ENCODE measurements at regions not wholly inside any gene's neighbourhood (a gene's known extent, or its start where the extent isn't known, plus 50 kb on each side); places are given as distances from the start of the nearest gene placed in this dataset.

DNA sequence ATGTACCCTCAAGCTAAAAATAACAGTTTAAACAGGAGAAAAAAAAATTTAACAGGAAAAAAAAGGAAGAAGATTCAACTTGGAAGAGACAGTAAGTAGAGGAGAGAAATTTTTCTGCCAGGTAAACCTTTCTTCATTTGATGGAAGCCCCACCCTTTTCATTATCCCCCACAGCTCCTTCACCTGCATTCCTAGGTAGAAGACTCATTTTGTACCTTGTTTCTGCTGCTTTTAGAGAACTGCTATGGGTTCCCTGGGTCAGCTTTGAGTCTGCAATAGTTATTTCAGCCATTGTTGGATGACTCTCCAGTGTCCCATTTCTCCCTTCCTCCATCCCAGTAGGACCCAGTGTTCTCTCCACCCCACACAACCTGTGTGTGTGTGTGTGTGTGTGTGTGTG is 74.1 kb upstream of the CPEB4 start:
- Histone ChIP-seq H3K4me1 (ENCODE audit: control insufficient read depth in 2 of 2, insufficient read depth in 2 of 2, low read length in 1 of 2) (peaks cover 0 to 9% of the 10 kb centered on the region in 2 donors), H3K9me3 (ENCODE audit: control insufficient read depth in 2 of 2, insufficient read depth in 1 of 2, low read depth in 1 of 2, low read length in 1 of 2) (peaks cover 0 to 9% of the 10 kb centered on the region in 2 donors), H3K4me3 (ENCODE audit: low read depth in 1 of 2, low read length in 2 of 2) (no peak overlapping the region)

DNA sequence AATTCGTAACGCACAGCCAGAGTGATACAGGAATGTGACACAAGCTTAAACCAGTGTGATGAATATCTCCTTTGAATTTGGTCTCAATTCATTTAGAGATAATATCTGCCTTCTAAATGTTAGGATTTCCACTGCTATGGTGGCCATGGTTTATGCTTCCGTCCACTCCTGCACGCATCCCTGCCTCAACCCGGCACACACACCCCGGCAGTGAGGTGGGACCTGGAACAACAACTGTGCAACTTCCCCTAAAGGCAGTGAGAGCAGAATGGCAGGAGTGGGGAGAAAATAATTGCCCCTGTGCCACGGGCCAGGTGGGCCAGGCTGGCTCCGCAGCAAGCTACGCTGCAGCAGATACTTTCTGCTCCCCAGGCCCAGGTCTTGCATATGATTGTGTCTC is 72.6 kb upstream of the CPEB4 start:
- H3K27me3 ChIP-seq (ENCODE audit: control insufficient read depth in 1 of 2, insufficient read depth in 2 of 2, low read length in 2 of 2): no peaks in the 10 kb centered on the region

More for the DNA sequence above, 74.1 kb upstream of the CPEB4 start:
- no peaks in the 10 kb centered on the region for H3K36me3 ChIP-seq (ENCODE audit: control insufficient read depth in 2 of 2, insufficient read depth in 2 of 2, low read length in 1 of 2)
- no peak overlapping the region for H3K27ac ChIP-seq (ENCODE audit: low read depth in 2 of 2, low read length in 1 of 2)
- H3K27me3 ChIP-seq (ENCODE audit: control insufficient read depth in 1 of 2, insufficient read depth in 2 of 2, low read length in 2 of 2): no peaks in the 10 kb centered on the region

DNA sequence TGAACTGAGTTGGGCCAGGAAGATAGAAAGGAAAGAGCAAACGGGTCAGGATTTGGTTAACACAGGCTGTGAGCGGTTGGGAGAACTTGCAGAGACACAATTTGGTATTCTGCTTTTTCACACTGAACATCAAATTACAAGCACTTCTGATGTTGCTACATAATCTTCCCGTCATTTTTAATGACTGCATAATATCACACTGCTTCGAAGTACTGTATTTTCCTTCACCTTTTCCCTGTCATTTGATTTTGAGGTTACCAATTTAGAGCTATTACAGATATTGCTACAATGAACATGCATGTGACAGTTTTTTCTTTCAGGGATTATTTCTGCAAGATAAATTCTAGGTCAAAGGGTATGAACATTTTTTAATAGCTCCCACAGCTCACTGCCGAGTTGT is 71.4 kb upstream of the CPEB4 start:
- 58 to 70% methylated on average over 5 of the region's 5 CpGs for WGBS, 2 donors
- no peaks in the 10 kb centered on the region for H3K27me3 ChIP-seq (ENCODE audit: control insufficient read depth in 1 of 2, insufficient read depth in 2 of 2, low read length in 2 of 2)
- no peaks in the 10 kb centered on the region for H3K36me3 ChIP-seq (ENCODE audit: control insufficient read depth in 2 of 2, insufficient read depth in 2 of 2, low read length in 1 of 2)
- peak overlapping the region in 1 of 2 donors; percentile 56 for H3K27ac ChIP-seq (ENCODE audit: low read depth in 2 of 2, low read length in 1 of 2)
- peaks cover 0 to 9% of the 10 kb centered on the region in 2 donors for H3K4me1 ChIP-seq (ENCODE audit: control insufficient read depth in 2 of 2, insufficient read depth in 2 of 2, low read length in 1 of 2)
- no peaks in the 10 kb centered on the region for H3K9me3 ChIP-seq (ENCODE audit: control insufficient read depth in 2 of 2, insufficient read depth in 1 of 2, low read depth in 1 of 2, low read length in 1 of 2)
- no peak overlapping the region for H3K4me3 ChIP-seq (ENCODE audit: low read depth in 1 of 2, low read length in 2 of 2)

More for the DNA sequence above, 72.6 kb upstream of the CPEB4 start:
- no peak overlapping the region for H3K27ac ChIP-seq (ENCODE audit: low read depth in 2 of 2, low read length in 1 of 2)
- no peak overlapping the region for H3K4me3 ChIP-seq (ENCODE audit: low read depth in 1 of 2, low read length in 2 of 2)
- H3K4me1 ChIP-seq (ENCODE audit: control insufficient read depth in 2 of 2, insufficient read depth in 2 of 2, low read length in 1 of 2): peaks cover 0 to 9% of the 10 kb centered on the region in 2 donors
- WGBS, 2 donors: 91 to 93% methylated on average over 9 of the region's 9 CpGs
- no peaks in the 10 kb centered on the region for H3K36me3 ChIP-seq (ENCODE audit: control insufficient read depth in 2 of 2, insufficient read depth in 2 of 2, low read length in 1 of 2)
- peaks cover 0 to 6% of the 10 kb centered on the region in 2 donors for H3K9me3 ChIP-seq (ENCODE audit: control insufficient read depth in 2 of 2, insufficient read depth in 1 of 2, low read depth in 1 of 2, low read length in 1 of 2)

DNA sequence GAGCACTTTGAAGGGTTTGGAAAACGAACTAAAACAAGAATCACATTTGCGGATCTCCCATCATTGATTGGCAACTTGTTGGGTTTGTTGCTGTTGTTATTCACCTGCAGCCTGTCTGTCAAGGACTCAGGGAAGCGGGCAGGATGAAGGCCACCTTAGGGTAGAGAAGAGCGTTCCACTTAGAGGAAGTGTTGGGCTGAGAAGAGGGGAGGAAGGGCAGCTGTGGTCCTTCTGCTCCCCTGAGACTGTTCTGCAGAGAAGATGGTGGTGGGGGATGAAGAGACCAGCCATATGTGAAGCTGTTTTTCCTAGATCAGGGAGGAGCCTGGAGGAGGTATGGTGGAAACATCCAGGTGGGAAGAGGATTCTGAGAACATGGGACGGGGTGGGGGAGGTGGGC is 70.6 kb upstream of the CPEB4 start:
- no peaks in the 10 kb centered on the region for H3K27me3 ChIP-seq (ENCODE audit: control insufficient read depth in 1 of 2, insufficient read depth in 2 of 2, low read length in 2 of 2)
- 77 to 79% methylated on average over 5 of the region's 5 CpGs for WGBS, 2 donors
- no peak overlapping the region for H3K4me3 ChIP-seq (ENCODE audit: low read depth in 1 of 2, low read length in 2 of 2)
- peak overlapping the region in 1 of 2 donors; percentile 66 for H3K27ac ChIP-seq (ENCODE audit: low read depth in 2 of 2, low read length in 1 of 2)
- no peaks in the 10 kb centered on the region for H3K36me3 ChIP-seq (ENCODE audit: control insufficient read depth in 2 of 2, insufficient read depth in 2 of 2, low read length in 1 of 2)
- H3K4me1 ChIP-seq (ENCODE audit: control insufficient read depth in 2 of 2, insufficient read depth in 2 of 2, low read length in 1 of 2): peaks cover 0 to 9% of the 10 kb centered on the region in 2 donors
- H3K9me3 ChIP-seq (ENCODE audit: control insufficient read depth in 2 of 2, insufficient read depth in 1 of 2, low read depth in 1 of 2, low read length in 1 of 2): no peaks in the 10 kb centered on the region

DNA sequence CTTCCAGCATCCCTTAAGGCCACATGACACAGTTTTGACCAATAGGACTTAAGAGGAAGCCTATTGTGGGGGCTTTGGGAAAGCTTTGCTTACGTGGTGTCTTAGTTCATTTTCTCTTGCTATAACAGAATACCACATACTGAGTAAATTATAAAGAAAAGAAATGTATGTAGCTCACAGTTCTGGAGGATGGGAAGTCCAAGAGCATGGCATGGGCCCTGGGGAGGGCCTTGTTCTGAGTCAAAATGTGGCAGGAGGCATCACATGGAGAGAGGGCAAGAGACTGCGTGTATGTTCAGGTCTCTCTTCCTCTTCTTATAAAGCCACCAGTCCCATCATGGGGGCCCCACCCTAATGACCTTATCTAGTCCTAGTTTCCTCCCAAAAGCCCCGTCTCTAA is 68.6 kb upstream of the CPEB4 start:
- Histone ChIP-seq H3K4me3 (ENCODE audit: low read depth in 1 of 2, low read length in 2 of 2) (no peak overlapping the region), H3K4me1 (ENCODE audit: control insufficient read depth in 2 of 2, insufficient read depth in 2 of 2, low read length in 1 of 2) (peaks cover 0 to 11% of the 10 kb centered on the region in 2 donors), H3K27me3 (ENCODE audit: control insufficient read depth in 1 of 2, insufficient read depth in 2 of 2, low read length in 2 of 2) (no peaks in the 10 kb centered on the region), H3K36me3 (ENCODE audit: control insufficient read depth in 2 of 2, insufficient read depth in 2 of 2, low read length in 1 of 2) (no peaks in the 10 kb centered on the region), H3K9me3 (ENCODE audit: control insufficient read depth in 2 of 2, insufficient read depth in 1 of 2, low read depth in 1 of 2, low read length in 1 of 2) (no peaks in the 10 kb centered on the region), H3K27ac (ENCODE audit: low read depth in 2 of 2, low read length in 1 of 2) (no peak overlapping the region)
- 78 to 92% methylated on average over 3 of the region's 3 CpGs for WGBS, 2 donors

DNA sequence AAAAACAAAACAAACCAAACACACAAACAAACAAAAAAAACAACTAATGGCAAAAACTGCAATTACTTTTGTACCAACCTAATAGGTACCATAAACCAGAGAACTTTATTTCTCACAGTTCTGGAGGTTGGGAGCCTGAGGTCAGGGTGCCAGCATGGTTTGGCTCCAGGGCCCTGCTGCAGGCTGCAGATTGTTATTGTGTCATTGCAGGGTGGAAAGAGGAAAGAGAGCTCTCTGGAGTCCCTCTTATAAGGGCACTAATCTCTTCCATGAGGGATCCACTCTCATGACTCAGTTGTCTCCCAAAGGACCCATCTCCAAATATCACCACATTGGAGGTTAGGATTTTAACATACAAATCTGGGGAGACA is 64.9 kb upstream of the CPEB4 start:
- Histone ChIP-seq H3K9me3 (ENCODE audit: control insufficient read depth in 2 of 2, insufficient read depth in 1 of 2, low read depth in 1 of 2, low read length in 1 of 2) (no peaks in the 10 kb centered on the region), H3K4me3 (ENCODE audit: low read depth in 1 of 2, low read length in 2 of 2) (no peak overlapping the region), H3K27me3 (ENCODE audit: control insufficient read depth in 1 of 2, insufficient read depth in 2 of 2, low read length in 2 of 2) (no peaks in the 10 kb centered on the region), H3K4me1 (ENCODE audit: control insufficient read depth in 2 of 2, insufficient read depth in 2 of 2, low read length in 1 of 2) (peaks cover 0 to 9% of the 10 kb centered on the region in 2 donors), H3K27ac (ENCODE audit: low read depth in 2 of 2, low read length in 1 of 2) (no peak overlapping the region), H3K36me3 (ENCODE audit: control insufficient read depth in 2 of 2, insufficient read depth in 2 of 2, low read length in 1 of 2) (no peaks in the 10 kb centered on the region)

DNA sequence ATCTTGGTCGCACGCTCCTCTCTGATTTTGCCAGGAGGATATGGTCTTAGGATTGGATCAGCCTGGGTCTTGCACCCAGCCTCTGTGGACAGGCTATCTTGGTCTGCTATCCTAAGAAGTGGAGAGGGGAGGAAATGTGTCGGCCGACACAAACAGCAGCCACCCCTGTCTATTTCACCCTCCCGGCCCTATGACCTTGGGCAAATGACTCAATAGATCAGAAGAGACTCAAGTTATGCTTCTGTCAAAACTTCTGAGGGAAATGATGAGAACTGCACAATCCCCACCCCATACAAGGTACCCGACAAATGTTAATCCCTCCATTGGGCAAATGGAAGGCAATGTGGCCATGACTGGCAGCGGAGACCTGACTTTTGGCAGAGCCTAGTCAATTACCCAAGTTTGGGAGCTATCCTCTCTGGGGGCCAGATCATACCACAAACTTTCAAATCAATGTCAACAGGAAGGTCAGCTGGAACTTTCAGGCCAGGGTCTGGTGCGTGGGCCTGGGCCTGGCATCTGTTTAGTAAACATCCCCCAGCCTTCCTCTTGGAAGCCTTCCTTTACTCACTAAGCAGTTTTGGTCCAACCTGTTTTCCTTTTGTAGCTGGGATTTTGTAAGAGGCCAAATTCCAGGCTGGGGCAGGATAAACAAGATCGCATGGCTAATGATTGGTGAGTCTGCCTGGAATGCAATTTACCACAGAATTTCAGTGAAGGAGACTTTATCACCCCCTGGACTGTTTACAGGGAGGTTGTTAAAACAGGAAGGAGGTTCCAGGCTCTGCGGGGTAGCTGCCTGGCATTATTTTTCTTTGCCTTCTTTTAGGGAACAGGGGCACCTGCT is 64.2 kb upstream of the CPEB4 start:
- Histone ChIP-seq H3K36me3 (ENCODE audit: control insufficient read depth in 2 of 2, insufficient read depth in 2 of 2, low read length in 1 of 2) (no peaks in the 10 kb centered on the region), H3K27ac (ENCODE audit: low read depth in 2 of 2, low read length in 1 of 2) (peak overlapping the region; percentile 62 to 68), H3K9me3 (ENCODE audit: control insufficient read depth in 2 of 2, insufficient read depth in 1 of 2, low read depth in 1 of 2, low read length in 1 of 2) (no peaks in the 10 kb centered on the region), H3K27me3 (ENCODE audit: control insufficient read depth in 1 of 2, insufficient read depth in 2 of 2, low read length in 2 of 2) (no peaks in the 10 kb centered on the region), H3K4me3 (ENCODE audit: low read depth in 1 of 2, low read length in 2 of 2) (no peak overlapping the region), H3K4me1 (ENCODE audit: control insufficient read depth in 2 of 2, insufficient read depth in 2 of 2, low read length in 1 of 2) (peaks cover 0 to 9% of the 10 kb centered on the region in 2 donors)
- WGBS, 2 donors: 62 to 71% methylated on average over 10 of the region's 10 CpGs

DNA sequence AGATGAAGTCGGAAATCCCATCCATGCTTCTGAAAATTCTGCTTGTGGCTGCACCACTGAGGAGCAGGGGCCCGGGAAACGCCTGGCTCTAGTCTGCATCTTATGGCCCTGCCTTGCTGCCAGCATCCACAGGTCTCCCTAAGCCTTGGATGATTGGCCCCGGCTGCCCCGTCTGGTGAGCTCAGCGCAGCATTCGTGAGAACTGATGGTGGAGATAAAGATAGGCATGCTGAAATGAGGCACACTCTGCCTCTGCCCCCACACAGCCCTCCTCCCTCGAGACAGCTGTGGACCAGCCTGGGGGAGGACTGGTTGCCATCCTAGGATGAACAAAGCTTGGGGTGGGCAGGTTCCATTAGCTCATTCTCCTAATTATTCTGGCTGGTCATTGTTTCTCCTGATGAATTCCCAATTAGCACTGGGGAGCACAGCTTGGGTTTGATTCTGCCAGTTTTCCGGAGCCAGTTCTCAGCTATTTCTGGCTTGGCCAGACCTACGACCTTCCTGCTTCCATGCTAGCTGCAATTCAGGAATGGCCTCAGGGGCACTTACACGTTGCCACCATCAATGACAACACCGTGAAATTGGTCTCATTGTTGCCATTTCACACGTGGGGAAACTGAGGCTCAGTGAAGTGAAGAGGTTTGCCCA is 62.8 kb upstream of the CPEB4 start:
- Histone ChIP-seq H3K27ac (ENCODE audit: low read depth in 2 of 2, low read length in 1 of 2) (no peak overlapping the region), H3K36me3 (ENCODE audit: control insufficient read depth in 2 of 2, insufficient read depth in 2 of 2, low read length in 1 of 2) (no peaks in the 10 kb centered on the region), H3K4me1 (ENCODE audit: control insufficient read depth in 2 of 2, insufficient read depth in 2 of 2, low read length in 1 of 2) (peaks cover 0 to 9% of the 10 kb centered on the region in 2 donors), H3K9me3 (ENCODE audit: control insufficient read depth in 2 of 2, insufficient read depth in 1 of 2, low read depth in 1 of 2, low read length in 1 of 2) (no peaks in the 10 kb centered on the region), H3K27me3 (ENCODE audit: control insufficient read depth in 1 of 2, insufficient read depth in 2 of 2, low read length in 2 of 2) (no peaks in the 10 kb centered on the region), H3K4me3 (ENCODE audit: low read depth in 1 of 2, low read length in 2 of 2) (no peak overlapping the region)
- WGBS, 2 donors: 74 to 80% methylated on average over 13 of the region's 13 CpGs

DNA sequence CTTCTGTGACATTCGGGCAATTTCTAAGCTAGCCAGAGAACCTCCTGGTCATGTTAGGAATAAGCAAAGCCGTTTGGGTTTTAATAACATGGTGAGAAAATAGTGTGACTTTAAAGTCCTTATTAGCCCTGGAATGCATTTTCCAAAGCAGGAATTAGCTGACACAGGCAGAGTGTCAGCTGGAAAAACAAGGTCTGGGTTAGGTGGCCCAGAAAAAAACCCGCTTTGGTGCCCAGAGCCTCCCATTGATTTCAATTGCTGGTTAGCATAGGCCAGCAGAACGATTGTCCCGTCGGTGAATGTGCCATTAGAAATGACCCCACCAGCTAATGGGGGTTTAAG is 62.1 kb upstream of the CPEB4 start:
- 71 to 81% methylated on average over 6 of the region's 6 CpGs for WGBS, 2 donors
- peaks cover 0 to 9% of the 10 kb centered on the region in 2 donors for H3K4me1 ChIP-seq (ENCODE audit: control insufficient read depth in 2 of 2, insufficient read depth in 2 of 2, low read length in 1 of 2)
- no peaks in the 10 kb centered on the region for H3K27me3 ChIP-seq (ENCODE audit: control insufficient read depth in 1 of 2, insufficient read depth in 2 of 2, low read length in 2 of 2)
- no peaks in the 10 kb centered on the region for H3K9me3 ChIP-seq (ENCODE audit: control insufficient read depth in 2 of 2, insufficient read depth in 1 of 2, low read depth in 1 of 2, low read length in 1 of 2)
- no peaks in the 10 kb centered on the region for H3K36me3 ChIP-seq (ENCODE audit: control insufficient read depth in 2 of 2, insufficient read depth in 2 of 2, low read length in 1 of 2)
- H3K4me3 ChIP-seq (ENCODE audit: low read depth in 1 of 2, low read length in 2 of 2): no peak overlapping the region
- peak overlapping the region in 1 of 2 donors; percentile 11 for H3K27ac ChIP-seq (ENCODE audit: low read depth in 2 of 2, low read length in 1 of 2)

Data from esophagus (tissue), 2 donors.